Prostate gland (tissue), 2 donors: ENCODE measurements at regions not wholly inside any gene's neighbourhood (a gene's known extent, or its start where the extent isn't known, plus 50 kb on each side); places are given as distances from the start of the nearest gene placed in this dataset.

ENCODE experiments used
- CTCF ChIP-seq, 4 experiments: fragments of 200-600 bp in 2 of 4; fragments of 450-650 bp in 2 of 4; sonication (generic) in 2 of 4; IDR thresholded peaks; 1 replicate in 3 of 4; 2 replicates in 1 of 4; pipeline ENCODE4 v1.5.1; 2016 to 2019; ENCODE audit warnings: antibody characterized with exemption in 4 of 4, mild to moderate bottlenecking in 2 of 4, moderate library complexity in 2 of 4
- POLR2AphosphoS5 ChIP-seq: sonication (generic); formaldehyde crosslinking; IDR thresholded peaks from one replicate; pipeline ENCODE4 v1.6.1; 2017; ENCODE audit warnings: antibody characterized with exemption

- TF ChIP-seq CTCF (IDR thresholded peaks at IDR 0.05) (no peak), POLR2AphosphoS5 (no peak)
Observed at GRCh38 chr10:129280908-129281586, 186.0 kb upstream of the MGMT start.
